Testis (tissue), 2 donors: ENCODE measurements at regions not wholly inside any gene's neighbourhood (a gene's known extent, or its start where the extent isn't known, plus 50 kb on each side); places are given as distances from the start of the nearest gene placed in this dataset.

Experiments used
- DNase-seq: peaks from one replicate; pipeline ENCODE4 v3.0.0-alpha.2; 2019
- H3K27ac ChIP-seq, 2 donors: fragments of 200-600 bp; sonication (generic); one replicate each; pipeline ENCODE4 v1.5.1; 2019
- H3K27me3 ChIP-seq: fragments of 200-600 bp; sonication (generic); one replicate; pipeline ENCODE4 v1.5.1; 2019
- H3K36me3 ChIP-seq: fragments of 200-600 bp; sonication (generic); one replicate; pipeline ENCODE4 v1.5.1; 2017; ENCODE audit warnings: low read depth; ENCODE audit errors: missing control alignments
- H3K4me1 ChIP-seq: fragments of 200-600 bp; sonication (generic); one replicate; pipeline ENCODE4 v1.5.1; 2019
- H3K4me3 ChIP-seq, 2 donors: fragments of 200-600 bp; sonication (generic); one replicate each; pipeline ENCODE4 v1.5.1; 2017 to 2019
- H3K9me3 ChIP-seq: fragments of 200-600 bp; sonication (generic); one replicate; pipeline ENCODE4 v1.5.1; 2017
- POLR2A ChIP-seq: fragments of 450-650 bp; IDR thresholded peaks from one replicate; pipeline ENCODE4 v1.6.1; 2017; ENCODE audit warnings: antibody characterized with exemption, mild to moderate bottlenecking, moderate library complexity
- WGBS, 2 donors: methylation state at CpG; one replicate each; pipeline ENCODE4 v1.1.5; 2018; 5-methylcytosine and 5-hydroxymethylcytosine counted together
- intact Hi-C: fragments of 100-400 bp; cut with DNase I; formaldehyde crosslinking; loops from one replicate; pipeline ENCODE4 v1.15.1; 2023; ENCODE audit warnings: low total_unique reads
- TF ChIP-seq, protein P1 (sequence below), 3 experiments: fragments of 450-650 bp in 2 of 3; fragments of 200-600 bp in 1 of 3; sonication (generic) in 1 of 3; IDR thresholded peaks; one replicate each; pipeline ENCODE4 v1.5.1; 2016 to 2019; ENCODE audit warnings: antibody characterized with exemption in 3 of 3, mild to moderate bottlenecking in 2 of 3, moderate library complexity in 1 of 3

DNA sequence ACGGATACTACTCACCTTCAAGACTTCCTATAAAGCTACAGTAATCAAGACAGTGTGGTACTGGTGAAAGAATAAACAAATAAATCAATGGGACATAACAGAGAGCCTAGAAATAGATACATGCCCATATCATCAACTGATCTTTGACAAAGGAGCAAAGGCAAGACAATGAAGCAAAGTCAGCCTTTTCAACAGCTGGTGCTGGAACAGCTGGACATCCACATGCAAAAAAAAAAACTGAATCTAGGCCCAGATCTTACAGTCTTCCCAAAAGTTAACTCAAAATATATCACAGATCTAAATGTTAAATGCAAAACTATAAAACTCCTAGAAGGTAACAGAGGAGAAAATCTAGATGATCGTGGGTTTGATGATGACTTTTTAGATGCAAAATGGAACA lies 170.3 kb downstream of the MIS18A start:
- TF ChIP-seq, protein P1, sequence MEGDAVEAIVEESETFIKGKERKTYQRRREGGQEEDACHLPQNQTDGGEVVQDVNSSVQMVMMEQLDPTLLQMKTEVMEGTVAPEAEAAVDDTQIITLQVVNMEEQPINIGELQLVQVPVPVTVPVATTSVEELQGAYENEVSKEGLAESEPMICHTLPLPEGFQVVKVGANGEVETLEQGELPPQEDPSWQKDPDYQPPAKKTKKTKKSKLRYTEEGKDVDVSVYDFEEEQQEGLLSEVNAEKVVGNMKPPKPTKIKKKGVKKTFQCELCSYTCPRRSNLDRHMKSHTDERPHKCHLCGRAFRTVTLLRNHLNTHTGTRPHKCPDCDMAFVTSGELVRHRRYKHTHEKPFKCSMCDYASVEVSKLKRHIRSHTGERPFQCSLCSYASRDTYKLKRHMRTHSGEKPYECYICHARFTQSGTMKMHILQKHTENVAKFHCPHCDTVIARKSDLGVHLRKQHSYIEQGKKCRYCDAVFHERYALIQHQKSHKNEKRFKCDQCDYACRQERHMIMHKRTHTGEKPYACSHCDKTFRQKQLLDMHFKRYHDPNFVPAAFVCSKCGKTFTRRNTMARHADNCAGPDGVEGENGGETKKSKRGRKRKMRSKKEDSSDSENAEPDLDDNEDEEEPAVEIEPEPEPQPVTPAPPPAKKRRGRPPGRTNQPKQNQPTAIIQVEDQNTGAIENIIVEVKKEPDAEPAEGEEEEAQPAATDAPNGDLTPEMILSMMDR (IDR thresholded peaks at IDR 0.05): no peak
- TF ChIP-seq POLR2A: no peak

DNA sequence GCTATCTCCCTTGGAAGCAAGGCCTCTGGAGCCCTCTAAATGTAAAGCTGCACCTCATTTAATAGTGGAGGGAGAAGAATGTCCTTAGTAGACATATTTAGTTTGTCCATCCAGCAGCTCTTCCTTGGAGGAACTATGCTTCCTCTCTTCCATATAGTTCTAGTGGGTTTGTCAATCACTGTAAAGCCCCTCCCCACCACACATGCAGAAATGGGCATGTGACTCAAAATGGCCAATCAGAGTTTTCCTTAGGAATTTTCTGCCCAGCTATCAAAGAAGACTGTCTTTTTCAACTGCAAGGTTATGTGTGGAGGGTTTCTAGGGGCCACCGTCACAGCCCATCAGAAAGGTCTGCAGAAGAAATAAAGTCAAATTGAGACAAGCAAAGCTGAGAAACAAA lies 175.5 kb downstream of the MIS18A start:
- H3K27me3 ChIP-seq: no peaks in the 10 kb centered on the region
- WGBS, 2 donors: 71 to 83% methylated on average over 1 of the region's 1 CpG
- TF ChIP-seq, protein P1 (IDR thresholded peaks at IDR 0.05): no peak
- no peak overlapping the region for H3K27ac ChIP-seq
- H3K9me3 ChIP-seq: no peaks in the 10 kb centered on the region
- intact Hi-C loops: no loop called here
- H3K36me3 ChIP-seq: no peaks in the 10 kb centered on the region
- H3K4me3 ChIP-seq: no peak overlapping the region
- no peaks in the 10 kb centered on the region for H3K4me1 ChIP-seq
- DNase-seq: no peak

More for the DNA sequence above, 170.3 kb downstream of the MIS18A start:
- no peak for DNase-seq
- intact Hi-C loops: no loop called here
- Histone ChIP-seq H3K27ac (no peak overlapping the region), H3K4me3 (no peak overlapping the region), H3K4me1 (no peaks in the 10 kb centered on the region), H3K9me3 (no peaks in the 10 kb centered on the region), H3K36me3 (no peaks in the 10 kb centered on the region), H3K27me3 (no peaks in the 10 kb centered on the region)
- 90 to 96% methylated on average over 2 of the region's 2 CpGs for WGBS, 2 donors

DNA sequence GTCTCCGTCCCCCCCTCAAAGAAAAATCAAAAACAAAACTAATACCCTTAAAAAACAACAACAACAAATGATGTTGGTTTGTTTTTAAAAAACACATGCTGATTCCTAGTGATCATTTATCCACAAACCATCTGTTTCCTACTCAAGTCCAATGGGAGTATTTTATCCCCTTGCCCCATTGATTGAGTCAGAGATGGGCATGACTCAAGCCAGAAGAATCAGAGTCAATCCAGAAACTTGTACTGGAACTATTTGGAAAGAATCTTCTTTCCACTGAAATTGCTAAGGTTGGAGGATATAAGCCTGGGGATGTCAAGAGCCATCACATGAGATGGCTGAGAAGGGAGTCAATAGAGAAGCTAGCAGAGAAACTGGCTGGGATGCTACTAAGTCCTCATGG lies 176.4 kb downstream of the MIS18A start:
- no peak for DNase-seq
- intact Hi-C loops: no loop called here
- no peak overlapping the region for H3K4me3 ChIP-seq
- no peaks in the 10 kb centered on the region for H3K4me1 ChIP-seq
- H3K27me3 ChIP-seq: no peaks in the 10 kb centered on the region
- WGBS, 2 donors: 100% methylated on average over 1 of the region's 1 CpG
- no peak overlapping the region for H3K27ac ChIP-seq
- no peaks in the 10 kb centered on the region for H3K36me3 ChIP-seq
- no peak for TF ChIP-seq POLR2A
- TF ChIP-seq, protein P1 (IDR thresholded peaks at IDR 0.05): no peak
- H3K9me3 ChIP-seq: no peaks in the 10 kb centered on the region

DNA sequence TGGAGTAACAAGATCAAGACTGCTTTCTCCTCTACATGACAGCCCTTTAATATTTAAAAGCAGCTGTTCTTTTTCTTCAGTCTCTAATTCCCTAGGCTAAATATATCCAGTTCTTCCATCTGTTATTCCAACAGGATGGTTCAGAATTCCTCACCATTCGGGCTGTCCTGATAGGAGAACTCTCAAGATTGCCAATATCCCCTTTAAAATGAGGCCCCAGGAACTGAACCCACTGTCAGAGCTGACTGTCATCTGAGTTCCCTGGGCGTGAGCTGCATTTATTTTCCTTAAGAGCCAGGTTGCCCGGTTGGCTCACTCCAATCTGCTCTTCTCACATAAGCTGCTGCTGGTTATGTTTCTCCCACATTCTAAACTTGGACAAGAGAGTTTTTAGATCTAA lies 177.6 kb downstream of the MIS18A start:
- no peaks in the 10 kb centered on the region for H3K9me3 ChIP-seq
- WGBS, 2 donors: 86 to 89% methylated on average over 3 of the region's 3 CpGs
- no peaks in the 10 kb centered on the region for H3K4me1 ChIP-seq
- no peak overlapping the region for H3K27ac ChIP-seq
- H3K36me3 ChIP-seq: no peaks in the 10 kb centered on the region
- no peaks in the 10 kb centered on the region for H3K27me3 ChIP-seq
- TF ChIP-seq, protein P1 (IDR thresholded peaks at IDR 0.05): no peak
- no peak for TF ChIP-seq POLR2A
- H3K4me3 ChIP-seq: no peak overlapping the region
- no peak for DNase-seq
- intact Hi-C loops: no loop called here

DNA sequence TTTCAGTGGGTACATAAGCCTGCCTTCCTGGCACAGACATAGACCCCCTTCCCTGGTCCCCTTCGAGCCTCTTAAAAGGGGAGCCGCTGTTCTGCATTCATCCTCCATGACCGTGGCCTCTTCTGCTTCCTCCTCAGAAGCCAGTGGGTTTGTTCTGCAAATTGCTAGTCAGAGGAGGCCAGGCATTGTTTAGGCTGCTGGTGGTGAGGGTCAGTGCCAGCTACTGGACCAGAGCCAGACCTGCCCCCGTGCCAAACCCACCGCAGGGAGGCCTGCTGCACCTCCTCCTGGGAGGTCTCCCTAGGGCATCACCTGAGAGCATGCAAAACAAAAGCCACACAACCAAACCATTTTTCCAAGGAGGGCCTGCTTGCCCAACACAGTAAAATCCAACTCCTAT lies 178.4 kb downstream of the MIS18A start:
- Histone ChIP-seq H3K4me1 (no peaks in the 10 kb centered on the region), H3K9me3 (no peaks in the 10 kb centered on the region), H3K4me3 (no peak overlapping the region), H3K27ac (no peak overlapping the region), H3K36me3 (no peaks in the 10 kb centered on the region), H3K27me3 (no peaks in the 10 kb centered on the region)
- 78 to 83% methylated on average over 5 of the region's 5 CpGs for WGBS, 2 donors
- intact Hi-C loops: no loop called here
- TF ChIP-seq, protein P1 (IDR thresholded peaks at IDR 0.05): no peak
- TF ChIP-seq POLR2A: no peak
- DNase-seq: no peak
